ENCODE measurements at regions not wholly inside any gene's neighbourhood (a gene's known extent, or its start where the extent isn't known, plus 50 kb on each side); places are given as distances from the start of the nearest gene placed in this dataset.
"Not testable (repeated sequence)": the region's sequence is repeated elsewhere in the genome, so short reads cannot be mapped to it uniquely, and the experiment has no call there.

DNA sequence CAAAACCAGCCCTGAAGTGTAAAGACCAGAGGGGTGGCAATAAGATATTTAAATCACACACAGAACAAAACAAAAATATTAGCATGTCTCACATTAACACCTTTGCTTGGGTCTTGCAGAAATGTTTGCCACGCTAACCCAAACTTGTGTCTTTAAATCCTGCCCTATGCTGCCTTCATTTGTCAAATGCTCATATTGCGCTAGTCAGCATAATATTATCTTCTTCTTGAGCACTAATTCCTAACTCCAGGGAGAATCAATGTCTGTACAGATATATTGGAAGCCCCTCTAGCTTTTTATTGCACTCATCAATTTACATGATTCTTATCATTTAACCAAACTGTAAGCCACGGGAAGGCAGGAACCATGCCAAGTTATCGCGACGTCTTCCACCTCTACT is 614.8 kb upstream of the SOX9 start:
- no peak for DNase-seq (ENCODE audit: low read depth in 2 of 2)

DNA sequence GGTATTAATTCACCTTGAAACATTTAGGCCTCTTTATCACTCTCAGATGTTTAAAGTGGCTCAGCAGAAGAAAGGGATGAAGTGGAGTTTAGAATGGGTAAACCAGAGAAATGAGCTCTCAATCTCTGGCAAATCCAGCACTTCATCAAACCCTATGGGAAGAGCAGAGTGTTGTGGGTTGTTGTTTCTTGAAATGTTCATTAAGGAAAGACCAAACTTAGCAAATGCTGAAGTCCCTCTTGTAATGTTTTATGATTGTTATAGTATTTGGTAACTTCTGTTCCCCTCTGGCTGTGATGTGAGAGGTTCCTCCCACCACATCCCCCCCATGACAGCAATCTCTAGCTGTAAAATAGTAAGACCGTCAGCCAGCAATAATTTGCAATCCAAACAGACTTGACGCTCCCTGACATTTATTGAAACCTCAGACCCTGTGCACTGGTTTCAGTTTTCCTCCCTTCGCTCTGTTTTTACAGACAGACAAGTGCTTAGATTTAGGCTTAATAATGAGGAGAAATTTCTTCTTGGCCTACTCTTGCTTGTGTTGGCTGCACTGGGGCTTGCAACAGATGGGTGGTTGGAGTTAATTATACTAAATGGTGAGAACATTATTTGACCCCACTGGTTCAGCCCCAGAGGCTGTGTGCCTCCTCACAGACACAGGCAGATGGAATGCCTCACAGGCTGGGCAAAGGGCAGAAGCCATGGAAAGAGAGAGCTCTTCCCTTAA is 609.4 kb upstream of the SOX9 start:
- DNase-seq (ENCODE audit: low read depth in 2 of 2) = no peak

- not testable (repeated sequence) for DNase-seq (ENCODE audit: low read depth in 2 of 2)
Observed at GRCh38 chr17:71513725-71514124, 607.1 kb upstream of the SOX9 start.

DNA sequence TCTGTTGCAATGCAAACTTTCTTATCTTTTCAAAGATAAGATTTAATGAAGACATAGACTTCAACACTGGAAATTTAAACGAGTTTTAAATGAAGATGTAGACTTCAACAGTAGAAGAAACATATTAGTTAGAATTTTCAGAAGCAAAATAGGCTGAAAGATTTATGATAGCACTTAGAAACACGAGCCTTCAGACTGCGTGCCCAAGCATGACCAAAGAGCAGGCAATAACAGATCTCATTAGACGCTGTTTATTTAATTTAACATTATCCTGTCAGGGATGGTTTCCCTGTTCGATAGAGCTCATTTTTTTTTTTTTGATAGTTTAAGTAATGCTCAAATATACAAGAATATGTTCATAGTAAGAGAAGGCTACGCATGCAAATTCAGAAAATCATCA is 604.7 kb upstream of the SOX9 start:
- DNase-seq (ENCODE audit: low read depth in 2 of 2) = no peak

DNA sequence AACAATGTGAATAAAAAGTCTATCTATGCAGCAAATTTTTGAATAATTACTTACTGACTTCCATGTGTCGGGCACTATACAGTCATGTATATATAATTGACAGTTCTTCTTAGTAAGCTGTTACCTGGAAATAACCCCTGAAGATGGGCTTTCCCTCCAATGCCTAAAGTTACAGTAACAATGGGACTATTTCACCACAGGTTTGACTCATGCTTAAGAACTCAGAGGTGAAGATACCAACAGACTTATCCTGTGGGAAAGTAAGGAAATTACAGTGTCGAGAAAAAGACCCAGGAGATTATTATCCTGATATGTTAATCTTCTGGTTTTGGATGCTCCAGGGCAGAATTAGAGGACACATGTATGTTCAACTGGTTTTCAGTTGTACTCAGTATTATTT is 601.5 kb upstream of the SOX9 start:
- no peak for DNase-seq (ENCODE audit: low read depth in 2 of 2)

DNA sequence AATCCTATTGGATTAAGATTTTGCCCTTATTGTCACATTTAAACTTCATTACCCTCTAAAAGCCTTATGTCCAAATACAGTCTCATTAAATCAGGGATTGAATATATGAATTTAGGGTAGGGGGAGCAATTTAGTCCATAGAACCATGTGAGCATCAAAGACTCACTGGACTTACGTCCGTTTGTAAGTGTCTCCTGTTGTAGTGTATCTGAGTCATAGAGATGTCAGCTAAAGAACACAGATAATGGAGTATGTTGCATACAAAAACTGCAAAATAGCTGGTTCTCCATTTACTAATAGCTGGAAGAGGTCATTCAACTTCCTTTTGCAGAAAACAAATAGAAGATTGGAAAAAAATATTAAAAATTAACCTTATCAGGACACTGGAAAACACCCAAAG is 599.1 kb upstream of the SOX9 start:
- no peak for DNase-seq (ENCODE audit: low read depth in 2 of 2)

DNA sequence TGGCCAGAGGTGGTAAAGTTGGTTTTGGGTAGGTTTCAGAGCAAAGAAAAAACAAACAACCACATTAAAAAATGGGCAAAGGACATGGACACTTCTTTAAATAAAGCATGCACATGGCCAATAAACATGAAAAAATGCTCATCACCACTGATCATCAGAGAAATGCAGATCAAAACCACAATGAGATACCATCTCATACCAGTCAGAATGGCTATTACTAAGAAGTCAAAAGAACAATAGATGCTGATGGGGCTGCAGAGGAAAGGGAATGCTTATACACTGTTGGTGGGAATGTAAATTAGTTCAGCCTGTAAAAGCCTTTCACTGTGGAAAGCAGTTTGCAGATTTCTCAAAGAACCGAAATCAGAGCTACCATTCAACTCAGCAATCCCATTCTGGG is 598.4 kb upstream of the SOX9 start:
- DNase-seq (ENCODE audit: low read depth in 2 of 2) = no peak

- DNase-seq (ENCODE audit: low read depth in 2 of 2) = no peak
Observed at GRCh38 chr17:71527311-71527710, 593.5 kb upstream of the SOX9 start.

DNA sequence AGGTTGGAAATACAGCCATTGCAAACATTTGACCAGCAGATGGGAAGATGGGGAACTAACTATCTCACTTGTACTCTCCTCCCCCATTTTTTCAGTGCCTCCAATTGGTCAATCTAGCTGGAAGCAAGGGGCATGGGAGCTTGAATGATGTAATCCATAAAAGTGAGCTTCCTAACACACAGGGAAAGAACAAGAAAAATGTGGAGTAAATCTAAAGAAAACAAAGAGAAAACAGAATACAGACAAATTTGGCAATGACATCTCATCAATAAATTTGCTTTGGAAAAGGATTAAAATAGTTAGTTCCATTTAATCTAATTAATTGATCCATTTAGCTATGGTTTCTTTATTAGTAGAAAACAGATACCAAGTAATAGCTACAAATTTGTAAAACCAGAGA is 592.6 kb upstream of the SOX9 start:
- DNase-seq (ENCODE audit: low read depth in 2 of 2) = no peak

- DNase-seq (ENCODE audit: low read depth in 2 of 2) = no peak
Observed at GRCh38 chr17:71530248-71530647, 590.6 kb upstream of the SOX9 start.

GRCh38 chr17:71535321-71535720 is 585.5 kb upstream of the SOX9 start:
- no peak for DNase-seq (ENCODE audit: low read depth in 2 of 2)

DNA sequence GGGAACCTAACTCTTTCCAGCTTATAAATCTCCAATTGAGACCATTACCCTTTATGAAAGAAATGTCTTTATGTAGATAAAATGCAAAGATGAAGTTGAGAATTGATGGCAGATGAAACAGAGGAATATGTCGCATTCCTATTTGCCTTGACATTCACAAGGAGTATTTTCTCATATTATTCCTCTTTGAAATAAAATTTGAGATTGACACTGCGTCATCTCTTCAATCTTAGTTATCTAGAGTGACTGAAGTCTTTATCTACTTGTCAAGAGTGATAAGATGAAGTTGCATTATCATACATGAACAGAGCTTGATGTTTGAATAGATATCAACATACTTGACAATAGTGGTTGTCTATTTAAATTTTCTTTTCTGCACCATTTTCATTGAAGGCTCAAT is 574.4 kb upstream of the SOX9 start:
- DNase-seq (ENCODE audit: low read depth in 2 of 2) = no peak

- no peak for DNase-seq (ENCODE audit: low read depth in 2 of 2)
Observed at GRCh38 chr17:71547904-71548303, 572.9 kb upstream of the SOX9 start.

- no peak for DNase-seq (ENCODE audit: low read depth in 2 of 2)
Observed at GRCh38 chr17:71548540-71549190, 572.2 kb upstream of the SOX9 start.

GRCh38 chr17:71550675-71551074 is 570.1 kb upstream of the SOX9 start:
- no peak for DNase-seq (ENCODE audit: low read depth in 2 of 2)

- DNase-seq (ENCODE audit: low read depth in 2 of 2) = no peak
Observed at GRCh38 chr17:71553381-71553780, 567.4 kb upstream of the SOX9 start.

DNA sequence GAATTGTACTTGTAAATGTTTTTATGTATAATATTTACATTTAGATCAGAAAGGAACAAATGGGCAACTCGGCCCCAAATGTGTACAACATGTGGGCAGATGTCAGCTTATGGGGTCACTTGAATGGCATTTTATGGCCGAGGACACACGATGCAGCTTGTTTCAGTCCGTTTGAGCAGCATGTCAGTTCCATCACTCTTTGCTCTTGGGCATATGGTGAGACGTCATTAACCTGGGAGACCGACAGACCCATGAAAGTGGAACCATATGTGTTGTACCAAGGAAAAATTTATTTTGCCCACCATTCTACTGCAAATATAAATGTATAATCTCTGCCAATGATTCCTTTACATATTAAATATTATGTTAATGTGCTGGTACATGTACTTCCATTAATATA is 561.9 kb upstream of the SOX9 start:
- no peak for DNase-seq (ENCODE audit: low read depth in 2 of 2)

DNA sequence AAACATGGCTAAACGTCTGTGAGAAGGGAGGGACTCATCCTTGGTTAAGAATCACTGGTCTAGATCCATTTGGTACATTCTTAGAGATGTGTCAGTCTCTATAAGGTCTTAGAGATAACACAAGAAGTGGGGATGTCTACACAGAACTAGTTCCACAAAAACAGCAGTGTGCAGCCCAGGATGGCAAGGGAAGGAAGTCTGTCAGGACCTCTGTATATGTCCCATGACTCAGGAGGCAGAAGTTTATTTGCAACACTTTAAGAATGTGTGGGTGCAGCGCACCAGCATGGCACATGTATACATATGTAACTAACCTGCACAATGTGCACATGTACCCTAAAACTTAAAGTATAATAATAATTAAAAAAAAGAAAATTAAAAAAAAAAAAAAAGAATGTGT is 548.5 kb upstream of the SOX9 start:
- DNase-seq (ENCODE audit: low read depth in 2 of 2) = no peak

DNA sequence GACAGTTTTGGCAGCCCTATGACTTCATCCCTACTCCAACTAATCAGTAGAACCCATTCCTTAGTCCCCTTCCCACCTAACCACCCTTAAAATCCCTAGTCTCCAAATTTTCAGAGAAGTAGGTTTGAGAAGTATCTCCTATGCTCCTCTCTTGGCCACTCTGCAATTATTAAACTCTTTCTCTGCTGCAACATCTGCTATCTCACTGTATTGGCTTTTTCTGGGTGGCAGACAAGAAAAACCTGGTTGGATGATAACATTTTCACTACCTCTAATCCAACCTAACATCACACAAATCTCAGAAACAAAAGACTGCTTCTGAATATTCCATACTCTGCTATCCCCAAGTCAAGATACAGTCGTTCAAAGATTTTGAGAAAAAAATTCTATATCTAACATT is 542.4 kb upstream of the SOX9 start:
- no peak for DNase-seq (ENCODE audit: low read depth in 2 of 2)

GRCh38 chr17:71580220-71580619 is 540.6 kb upstream of the SOX9 start:
- DNase-seq (ENCODE audit: low read depth in 2 of 2) = no peak

GRCh38 chr17:71585540-71585939 is 535.3 kb upstream of the SOX9 start:
- no peak for DNase-seq (ENCODE audit: low read depth in 2 of 2)

GRCh38 chr17:71592431-71592830 is 528.4 kb upstream of the SOX9 start:
- DNase-seq (ENCODE audit: low read depth in 2 of 2) = no peak

DNA sequence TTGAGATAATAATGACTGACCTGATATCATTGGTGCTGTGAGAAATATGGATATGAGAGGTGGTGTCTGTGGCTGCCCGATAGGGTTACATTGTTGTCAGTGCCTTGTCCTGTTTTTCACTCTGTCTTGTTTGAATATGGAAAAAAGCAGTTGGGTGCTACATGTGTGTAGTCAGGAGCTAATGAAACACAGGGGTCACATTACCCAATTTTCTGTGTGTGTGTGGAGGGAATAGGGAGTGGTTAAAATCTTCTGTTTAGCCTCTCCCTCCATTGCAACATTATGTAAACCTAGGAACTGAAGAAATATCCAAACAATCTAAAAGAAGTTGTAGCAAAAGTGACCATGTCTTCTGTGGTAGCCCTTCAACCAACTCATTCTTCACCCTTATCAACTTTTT is 527.7 kb upstream of the SOX9 start:
- no peak for DNase-seq (ENCODE audit: low read depth in 2 of 2)

DNA sequence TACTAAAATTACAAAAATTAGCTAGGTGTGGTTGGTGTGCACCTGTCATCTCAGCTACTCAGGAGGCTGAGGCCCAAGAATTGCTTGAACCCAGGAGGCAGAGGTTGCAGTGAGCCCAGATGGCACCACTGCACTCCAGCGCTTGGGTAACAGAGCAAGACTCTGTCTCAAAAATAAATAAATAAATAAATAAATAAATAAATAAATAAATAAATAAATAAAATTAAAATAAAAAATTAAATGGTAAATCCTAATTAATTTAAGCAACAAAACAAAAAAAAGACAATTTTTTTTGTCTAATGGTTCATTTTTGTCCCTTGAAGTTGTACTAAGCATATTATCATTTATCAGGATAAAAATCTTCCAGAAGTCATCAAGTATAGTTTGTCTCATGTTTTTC is 521.2 kb upstream of the SOX9 start:
- not testable (repeated sequence) for DNase-seq (ENCODE audit: low read depth in 2 of 2)

All from dermis microvascular lymphatic vessel endothelial cell (primary cell).